ENCODE measurements at regions not wholly inside any gene's neighbourhood (a gene's known extent, or its start where the extent isn't known, plus 50 kb on each side); places are given as distances from the start of the nearest gene placed in this dataset.
"Not testable (repeated sequence)": the region's sequence is repeated elsewhere in the genome, so short reads cannot be mapped to it uniquely, and the experiment has no call there.

GRCh38 chr12:91702843-91703425, 442.7 kb downstream of the BTG1 start:
- in situ Hi-C loops (cut with MboI; ENCODE audit: low sequenced_read_pairs), result no loop called here

- in situ Hi-C loops (cut with MboI; ENCODE audit: low sequenced_read_pairs), result no loop called here
These were observed 449.7 kb downstream of the BTG1 start for GRCh38 chr12:91695964-91696363.

GRCh38 chr12:91695406-91695805, 450.2 kb downstream of the BTG1 start:
- in situ Hi-C loops (cut with MboI; ENCODE audit: low sequenced_read_pairs), result not testable (repeated sequence)

- in situ Hi-C loops (cut with MboI; ENCODE audit: low sequenced_read_pairs), result no loop called here
These were observed 455.1 kb downstream of the BTG1 start for GRCh38 chr12:91690531-91690930.

GRCh38 chr12:91687052-91688017, 458.3 kb downstream of the BTG1 start:
- in situ Hi-C loops (cut with MboI; ENCODE audit: low sequenced_read_pairs), result no loop called here

GRCh38 chr12:91685917-91686316, 459.7 kb downstream of the BTG1 start:
- in situ Hi-C loops (cut with MboI; ENCODE audit: low sequenced_read_pairs), result no loop called here

- in situ Hi-C loops (cut with MboI; ENCODE audit: low sequenced_read_pairs), result no loop called here
These were observed 463.9 kb downstream of the BTG1 start for GRCh38 chr12:91681751-91682150.

GRCh38 chr12:91680864-91681263, 464.8 kb downstream of the BTG1 start:
- in situ Hi-C loops (cut with MboI; ENCODE audit: low sequenced_read_pairs), result no loop called here

- in situ Hi-C loops (cut with MboI; ENCODE audit: low sequenced_read_pairs), result no loop called here
These were observed 468.1 kb downstream of the BTG1 start for GRCh38 chr12:91677556-91677955.

- in situ Hi-C loops (cut with MboI; ENCODE audit: low sequenced_read_pairs), result no loop called here
These were observed 470.2 kb downstream of the BTG1 start for GRCh38 chr12:91675401-91675800.

GRCh38 chr12:91672130-91672529, 473.5 kb downstream of the BTG1 start:
- in situ Hi-C loops (cut with MboI; ENCODE audit: low sequenced_read_pairs), result no loop called here

- in situ Hi-C loops (cut with MboI; ENCODE audit: low sequenced_read_pairs), result no loop called here
These were observed 478.0 kb downstream of the BTG1 start for GRCh38 chr12:91667694-91668093.

- in situ Hi-C loops (cut with MboI; ENCODE audit: low sequenced_read_pairs), result no loop called here
These were observed 481.1 kb upstream of the DCN start for GRCh38 chr12:91663744-91664143.

- in situ Hi-C loops (cut with MboI; ENCODE audit: low sequenced_read_pairs), result no loop called here
These were observed 480.7 kb upstream of the DCN start for GRCh38 chr12:91663310-91663709.

- in situ Hi-C loops (cut with MboI; ENCODE audit: low sequenced_read_pairs), result no loop called here
These were observed 479.4 kb upstream of the DCN start for GRCh38 chr12:91662021-91662420.

GRCh38 chr12:91657032-91657431, 474.4 kb upstream of the DCN start:
- in situ Hi-C loops (cut with MboI; ENCODE audit: low sequenced_read_pairs), result no loop called here

GRCh38 chr12:91655966-91656365, 473.3 kb upstream of the DCN start:
- in situ Hi-C loops (cut with MboI; ENCODE audit: low sequenced_read_pairs), result no loop called here

- in situ Hi-C loops (cut with MboI; ENCODE audit: low sequenced_read_pairs), result no loop called here
These were observed 471.5 kb upstream of the DCN start for GRCh38 chr12:91654087-91654486.

- in situ Hi-C loops (cut with MboI; ENCODE audit: low sequenced_read_pairs), result no loop called here
These were observed 469.1 kb upstream of the DCN start for GRCh38 chr12:91651728-91652127.

GRCh38 chr12:91643763-91644162, 461.1 kb upstream of the DCN start:
- in situ Hi-C loops (cut with MboI; ENCODE audit: low sequenced_read_pairs), result no loop called here

- in situ Hi-C loops (cut with MboI; ENCODE audit: low sequenced_read_pairs), result no loop called here
These were observed 457.4 kb upstream of the DCN start for GRCh38 chr12:91640021-91640420.

- in situ Hi-C loops (cut with MboI; ENCODE audit: low sequenced_read_pairs), result no loop called here
These were observed 456.7 kb upstream of the DCN start for GRCh38 chr12:91639327-91639726.

Measured in HL-60/S4 (cell line).